Stimulated activated CD4-positive, alpha-beta T cell treated with anti-CD3 and anti-CD28 coated beads, Interleukin-1b, Interleukin-23, amount 100 ng/mL, for 24 hours (primary cell): ENCODE measurements at regions not wholly inside any gene's neighbourhood (a gene's known extent, or its start where the extent isn't known, plus 50 kb on each side); places are given as distances from the start of the nearest gene placed in this dataset.
"Not testable (repeated sequence)": the region's sequence is repeated elsewhere in the genome, so short reads cannot be mapped to it uniquely, and the experiment has no call there.

Source experiments
- DNase-seq, 4 experiments: peaks; one replicate each; pipeline ENCODE4 v3.0.0-alpha.2; 2020; ENCODE audit warnings: low read depth in 4 of 4, low spot score in 1 of 4

DNA sequence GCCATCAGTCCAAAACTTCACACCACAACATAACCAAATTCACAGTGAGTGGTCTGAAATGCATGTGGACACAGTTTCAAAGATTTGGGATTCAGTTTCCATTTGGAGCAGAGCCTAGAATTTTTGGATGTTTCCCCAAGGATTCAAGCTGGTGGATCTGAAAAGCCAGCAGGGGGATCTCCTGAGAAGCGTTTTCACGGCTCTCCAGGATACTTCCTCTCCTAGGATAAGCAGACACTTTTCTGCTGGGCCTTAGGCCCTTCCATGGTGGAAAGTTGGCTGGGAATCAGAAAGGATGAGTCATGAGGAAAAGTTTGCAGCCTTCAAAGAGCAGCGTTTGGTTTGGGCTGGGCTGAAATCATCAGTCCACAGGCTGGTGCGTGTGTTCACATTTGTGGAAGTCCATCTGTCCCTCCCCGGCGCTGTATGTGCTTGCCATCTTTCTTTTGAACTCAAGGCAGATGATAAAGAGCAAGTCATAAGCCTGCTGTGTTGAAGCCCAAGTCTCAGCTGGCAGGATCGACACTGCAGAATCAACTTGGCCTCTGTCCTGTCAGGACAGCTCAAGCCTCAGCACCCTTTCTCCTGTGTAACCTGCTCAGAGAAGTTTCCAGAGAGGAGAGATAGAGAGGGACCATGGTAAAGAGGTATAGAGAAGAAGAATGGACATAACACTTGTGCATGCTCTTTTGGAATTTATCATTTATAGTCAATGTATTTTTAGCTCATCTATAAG is 152.6 kb upstream of the MSX2 start:
- no peak for DNase-seq

DNA sequence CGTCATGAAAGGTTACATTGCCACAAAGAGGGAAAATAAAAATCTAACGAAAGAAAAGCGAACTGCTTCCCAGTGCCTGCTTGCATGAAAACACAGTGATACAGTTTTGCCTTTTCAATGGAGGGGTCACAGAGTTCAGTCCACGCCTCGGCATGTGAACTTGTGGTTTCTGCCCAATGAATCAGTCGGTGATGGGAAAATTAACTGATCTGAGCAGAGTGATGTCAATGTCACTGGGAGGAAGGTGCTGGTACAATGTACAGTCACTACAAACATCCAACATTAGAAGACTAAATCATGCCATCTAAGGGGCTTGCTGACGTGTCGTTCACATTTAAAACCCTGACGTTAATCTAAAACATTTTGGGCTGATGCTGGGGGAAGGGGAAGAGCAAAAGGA is 151.8 kb upstream of the MSX2 start:
- no peak for DNase-seq

DNA sequence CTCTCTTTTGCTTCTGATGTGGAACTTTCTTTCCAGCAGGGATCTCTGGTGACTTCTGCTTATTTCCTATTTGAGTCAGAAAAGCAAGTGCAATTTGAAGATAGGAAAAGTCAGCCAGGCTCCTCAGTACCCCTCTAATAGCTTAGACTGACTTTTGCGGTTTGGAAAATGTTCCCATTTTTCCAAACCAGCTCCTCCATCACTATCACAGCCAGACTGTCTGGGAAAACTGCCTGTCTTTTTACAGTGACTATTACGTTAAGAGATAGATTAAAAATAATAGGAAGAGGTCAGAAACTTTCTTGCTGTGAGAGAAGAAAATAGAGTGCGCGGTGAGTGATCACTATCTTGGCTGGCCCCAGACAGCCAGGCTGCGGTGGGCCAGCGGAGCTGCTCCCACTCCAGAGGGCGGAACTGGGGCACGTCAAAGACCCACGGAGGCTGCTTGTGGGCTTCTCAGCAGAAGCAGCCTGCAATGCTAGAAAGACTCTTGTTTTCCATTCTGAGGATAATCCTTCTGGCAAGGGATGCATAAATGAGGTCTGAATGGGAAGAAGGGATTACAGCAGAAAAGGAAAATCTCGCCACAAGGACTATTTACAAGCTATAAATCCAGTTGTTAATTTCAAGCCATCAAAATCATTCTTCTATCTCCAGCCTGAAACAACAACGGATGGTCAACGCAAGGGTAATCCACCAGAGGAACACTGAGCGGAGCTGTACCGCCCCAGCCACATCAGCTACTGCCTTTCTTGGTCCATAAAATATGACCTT is 151.0 kb upstream of the MSX2 start:
- DNase-seq = no peak

GRCh38 chr5:174575043-174575442 is 149.3 kb upstream of the MSX2 start:
- no peak for DNase-seq

- no peak for DNase-seq
These were observed 148.3 kb upstream of the MSX2 start for GRCh38 chr5:174576042-174576441.

GRCh38 chr5:174581479-174581878 is 142.9 kb upstream of the MSX2 start:
- DNase-seq = no peak

DNA sequence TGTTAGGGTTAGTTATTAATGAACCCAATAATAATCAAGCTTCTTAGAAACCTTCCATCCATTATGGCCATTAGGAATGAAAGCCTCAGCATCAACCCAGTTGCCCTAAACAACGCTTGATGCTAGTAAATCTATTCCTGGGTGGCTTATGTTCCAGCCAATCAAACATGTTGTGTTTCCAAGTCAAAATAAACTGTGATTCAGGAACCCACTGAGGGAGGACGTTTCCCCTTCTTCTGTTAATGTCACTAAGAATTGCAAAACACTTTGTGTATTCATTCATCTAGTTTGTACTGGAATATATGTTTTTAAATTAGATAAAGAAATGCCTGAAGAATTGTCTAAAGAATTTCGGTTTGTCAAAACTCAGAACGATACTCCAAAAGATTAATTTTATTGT is 142.5 kb upstream of the MSX2 start:
- DNase-seq = no peak

- DNase-seq = no peak
These were observed 141.3 kb upstream of the MSX2 start for GRCh38 chr5:174583071-174583470.

DNA sequence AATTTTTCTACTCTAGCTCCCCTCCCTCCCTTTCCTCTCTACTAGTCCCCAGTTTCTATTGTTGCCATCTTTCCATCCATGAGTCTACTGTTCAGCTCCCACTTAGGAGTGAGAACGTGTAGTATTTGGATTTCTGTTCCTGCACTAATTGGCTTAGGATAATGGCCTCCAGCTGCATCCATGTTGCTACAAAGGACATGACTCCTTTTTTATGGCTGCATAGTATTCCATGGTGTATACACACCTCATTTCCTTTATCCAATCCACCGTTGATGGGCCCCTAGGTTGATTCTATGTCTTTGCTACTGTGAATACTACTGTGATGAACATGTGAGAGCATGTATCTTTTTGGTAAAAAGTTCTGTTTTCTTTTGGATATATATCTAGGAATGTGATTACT is 138.9 kb upstream of the MSX2 start:
- DNase-seq = no peak

GRCh38 chr5:174586163-174586562 is 138.2 kb upstream of the MSX2 start:
- not testable (repeated sequence) for DNase-seq

DNA sequence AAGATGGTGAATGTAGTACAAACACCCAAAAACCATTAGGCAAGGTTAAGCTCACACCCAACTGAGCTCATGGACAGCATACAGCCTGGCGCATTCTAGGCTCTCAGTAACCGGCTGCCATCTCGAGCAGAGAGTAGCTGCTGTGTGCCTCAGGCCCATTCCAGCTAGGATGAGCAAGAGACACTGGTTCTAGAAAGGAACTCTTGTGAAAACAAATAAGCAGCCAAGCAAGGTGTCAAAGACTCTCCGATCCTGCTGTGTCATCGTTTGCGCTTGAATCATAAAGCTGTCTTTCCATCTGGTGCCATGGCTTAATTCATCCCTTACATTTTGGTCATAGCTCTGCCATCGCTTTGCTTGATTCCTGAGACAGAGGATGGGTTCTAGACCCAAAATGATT is 135.4 kb upstream of the MSX2 start:
- no peak for DNase-seq

- no peak for DNase-seq
These were observed 134.8 kb upstream of the MSX2 start for GRCh38 chr5:174589599-174589998.

DNA sequence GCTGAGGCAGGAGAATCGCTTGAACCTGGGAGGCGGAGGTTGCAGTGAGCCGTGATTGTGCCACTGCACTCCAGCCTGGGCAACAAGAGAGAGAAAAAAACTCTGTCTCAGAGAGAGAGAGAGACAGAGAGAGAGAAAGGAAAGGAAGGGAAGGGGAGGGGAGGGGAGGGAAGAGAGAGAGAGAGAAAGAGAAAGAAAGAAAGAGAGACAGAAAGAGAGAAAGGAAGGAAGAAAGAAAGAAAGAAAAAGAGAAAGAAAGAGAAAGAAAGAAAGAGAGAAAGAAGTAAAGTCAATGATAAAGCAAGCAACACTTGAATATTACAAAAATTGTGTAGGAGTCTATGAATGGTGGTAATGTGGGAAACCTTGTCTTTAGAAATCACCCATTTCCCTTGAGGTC is 133.6 kb upstream of the MSX2 start:
- no peak for DNase-seq

DNA sequence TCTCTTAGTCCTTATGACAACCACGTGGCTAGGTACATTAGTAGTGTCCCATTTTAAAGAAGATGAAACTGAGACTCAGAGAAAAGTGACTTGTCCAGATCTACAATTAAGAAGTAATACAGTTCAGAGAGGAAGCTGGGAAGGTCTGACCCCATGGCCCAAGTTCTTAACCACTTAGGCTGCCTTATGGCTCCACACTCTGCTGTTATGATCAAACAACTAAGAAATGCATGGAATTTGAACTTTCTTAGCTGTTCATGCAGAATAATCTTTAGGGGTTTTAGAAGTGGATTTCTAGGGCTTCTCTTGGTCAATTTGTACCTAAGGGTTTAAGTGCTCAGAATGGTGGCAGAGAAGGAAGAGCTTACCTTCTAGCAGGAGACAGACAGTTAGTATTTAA is 128.0 kb upstream of the MSX2 start:
- DNase-seq = no peak

DNA sequence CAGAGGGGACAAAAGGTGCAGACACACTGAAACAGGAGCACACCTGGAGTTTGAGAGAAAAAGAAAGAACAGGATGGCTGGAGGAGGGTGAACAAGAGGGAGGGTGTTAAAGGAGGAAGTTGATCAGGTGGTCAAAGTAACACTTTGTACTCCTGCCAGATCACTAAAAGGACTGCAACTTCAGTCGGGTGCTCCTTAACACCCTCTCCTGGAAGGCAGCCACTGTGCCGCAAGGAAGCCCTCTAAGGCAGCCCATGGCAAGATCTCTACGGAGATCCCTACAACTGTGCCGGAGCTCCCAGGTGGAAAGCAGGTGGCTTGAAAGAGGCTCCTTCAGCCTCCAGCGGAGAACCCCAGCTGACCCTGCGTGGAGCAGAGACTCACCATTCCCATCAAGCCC is 124.4 kb upstream of the MSX2 start:
- no peak for DNase-seq

GRCh38 chr5:174601946-174602345 is 122.4 kb upstream of the MSX2 start:
- DNase-seq = no peak

- DNase-seq = no peak
These were observed 118.2 kb upstream of the MSX2 start for GRCh38 chr5:174606153-174606552.

DNA sequence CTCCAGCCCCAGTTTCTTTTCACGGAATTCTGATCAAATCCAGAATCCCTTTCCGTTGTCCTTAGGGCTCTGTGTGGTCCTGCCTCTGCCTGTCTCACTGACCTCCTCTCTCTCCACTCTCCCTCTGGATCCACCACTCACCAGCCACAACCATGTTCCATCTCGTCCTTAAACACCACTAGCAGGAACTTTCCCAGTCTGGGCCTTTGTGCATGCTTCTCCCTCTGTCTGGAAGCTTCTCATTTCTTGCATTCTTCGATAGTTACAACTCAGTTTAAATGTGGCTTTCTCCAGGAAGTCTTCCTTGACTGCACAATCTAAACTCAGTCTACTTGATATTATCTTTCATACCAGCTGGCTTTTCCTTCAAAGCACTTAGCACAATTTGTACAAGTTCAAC is 117.7 kb upstream of the MSX2 start:
- DNase-seq = no peak

- no peak for DNase-seq
These were observed 117.2 kb upstream of the MSX2 start for GRCh38 chr5:174607205-174607604.

GRCh38 chr5:174607916-174608315 is 116.5 kb upstream of the MSX2 start:
- no peak for DNase-seq

DNA sequence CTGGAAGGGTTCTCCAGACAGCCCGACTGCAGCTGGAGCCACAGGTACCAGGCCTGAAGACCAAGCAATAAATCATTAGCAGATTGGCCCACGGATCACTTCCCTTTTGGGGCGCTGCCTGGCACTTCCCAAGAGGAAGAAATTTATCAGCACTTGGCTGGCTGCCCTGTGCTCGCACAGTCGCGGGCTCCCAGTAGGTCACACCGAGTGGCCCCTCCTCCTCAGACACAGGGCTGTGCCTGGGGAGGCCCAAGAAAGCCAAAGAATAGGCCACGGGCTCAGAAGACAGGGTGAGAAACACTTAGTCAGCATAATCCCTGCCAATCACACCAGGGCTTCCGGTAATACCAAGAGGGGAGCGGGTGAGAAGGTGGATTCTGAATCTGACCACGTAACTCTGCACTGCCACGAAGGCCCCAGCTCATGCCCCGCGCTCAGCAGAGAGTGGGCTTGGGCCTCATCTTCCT is 115.7 kb upstream of the MSX2 start:
- DNase-seq = no peak

- DNase-seq = no peak
These were observed 115.3 kb upstream of the MSX2 start for GRCh38 chr5:174609116-174609515.

GRCh38 chr5:174610968-174611367 is 113.4 kb upstream of the MSX2 start:
- DNase-seq = no peak
